ENCODE measurements at regions not wholly inside any gene's neighbourhood (a gene's known extent, or its start where the extent isn't known, plus 50 kb on each side); places are given as distances from the start of the nearest gene placed in this dataset.

DNA sequence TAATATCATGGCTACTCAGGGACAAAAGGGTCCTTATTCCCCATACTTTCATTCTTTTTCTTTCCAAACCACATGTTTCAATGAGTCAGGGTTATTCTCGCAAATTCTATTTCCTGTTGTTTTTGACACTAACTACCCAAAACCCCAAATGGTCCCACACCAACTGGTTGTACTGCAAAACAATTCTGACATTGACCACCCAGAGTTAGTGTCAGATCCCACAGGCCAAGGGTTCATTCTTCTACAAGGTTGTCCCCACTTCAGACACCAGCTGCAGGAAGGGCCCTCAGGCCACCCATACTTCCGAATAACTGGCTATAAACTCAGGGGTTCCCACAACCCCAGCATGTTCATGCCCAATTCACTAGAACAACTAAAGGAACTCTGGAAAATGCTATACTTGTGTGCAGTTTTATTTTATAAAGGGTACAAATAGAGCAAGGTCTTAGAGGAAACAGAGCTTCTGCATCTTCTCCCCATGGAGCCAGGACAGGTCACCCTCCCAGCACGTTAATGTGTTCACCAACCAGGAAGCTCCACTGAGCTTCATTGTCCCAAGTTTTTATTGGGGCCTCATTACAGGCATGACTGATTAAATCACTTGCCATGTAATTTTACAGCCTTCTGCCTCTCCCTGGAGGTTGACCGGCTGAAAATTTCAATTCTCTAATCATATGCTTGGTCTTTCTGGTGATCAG is 334.8 kb downstream of the DRD1 start:
- H3K9me3 ChIP-seq (ENCODE audit: control insufficient read depth, low read length), result no peaks in the 10 kb centered on the region
- H3K36me3 ChIP-seq (ENCODE audit: control insufficient read depth, insufficient read depth, low read length), result no peaks in the 10 kb centered on the region
- no peaks in the 10 kb centered on the region for H3K27me3 ChIP-seq (replicated peaks; ENCODE audit: control insufficient read depth, insufficient read depth, low read length, poor library complexity, severe bottlenecking)
- DNase-seq, result no peak
- H3K27ac ChIP-seq (ENCODE audit: insufficient read depth, low read length, poor library complexity, severe bottlenecking), result no peak overlapping the region
- no peak overlapping the region for H3K4me3 ChIP-seq (ENCODE audit: insufficient read depth, low read depth, low read length, poor library complexity, severe bottlenecking)
- H3K4me1 ChIP-seq (ENCODE audit: control insufficient read depth, insufficient read depth, low read length, poor library complexity, severe bottlenecking), result no peaks in the 10 kb centered on the region

DNA sequence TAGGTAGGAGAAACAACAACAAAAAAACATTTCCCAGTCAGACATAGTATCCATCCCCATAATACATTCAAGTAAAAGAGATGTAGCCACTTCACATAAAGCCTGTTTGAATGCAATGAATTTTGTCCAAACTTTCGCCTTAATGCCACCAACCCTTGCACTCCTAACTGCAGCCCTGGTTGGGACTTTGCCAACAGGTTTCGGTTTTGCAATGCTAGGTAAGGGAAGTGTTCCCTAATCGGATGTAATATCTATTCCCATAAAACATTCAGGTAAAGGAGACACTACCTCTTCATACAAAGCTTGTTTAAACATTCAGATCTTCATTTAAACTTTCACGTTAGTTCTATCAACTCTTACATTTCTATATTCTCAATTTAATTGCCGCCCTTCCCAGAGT is 336.1 kb downstream of the DRD1 start:
- no peak for DNase-seq
- H3K27ac ChIP-seq (ENCODE audit: insufficient read depth, low read length, poor library complexity, severe bottlenecking), result no peak overlapping the region
- H3K27me3 ChIP-seq (replicated peaks; ENCODE audit: control insufficient read depth, insufficient read depth, low read length, poor library complexity, severe bottlenecking), result no peaks in the 10 kb centered on the region
- H3K36me3 ChIP-seq (ENCODE audit: control insufficient read depth, insufficient read depth, low read length), result no peaks in the 10 kb centered on the region
- no peaks in the 10 kb centered on the region for H3K4me1 ChIP-seq (ENCODE audit: control insufficient read depth, insufficient read depth, low read length, poor library complexity, severe bottlenecking)
- no peak overlapping the region for H3K4me3 ChIP-seq (ENCODE audit: insufficient read depth, low read depth, low read length, poor library complexity, severe bottlenecking)
- no peaks in the 10 kb centered on the region for H3K9me3 ChIP-seq (ENCODE audit: control insufficient read depth, low read length)

DNA sequence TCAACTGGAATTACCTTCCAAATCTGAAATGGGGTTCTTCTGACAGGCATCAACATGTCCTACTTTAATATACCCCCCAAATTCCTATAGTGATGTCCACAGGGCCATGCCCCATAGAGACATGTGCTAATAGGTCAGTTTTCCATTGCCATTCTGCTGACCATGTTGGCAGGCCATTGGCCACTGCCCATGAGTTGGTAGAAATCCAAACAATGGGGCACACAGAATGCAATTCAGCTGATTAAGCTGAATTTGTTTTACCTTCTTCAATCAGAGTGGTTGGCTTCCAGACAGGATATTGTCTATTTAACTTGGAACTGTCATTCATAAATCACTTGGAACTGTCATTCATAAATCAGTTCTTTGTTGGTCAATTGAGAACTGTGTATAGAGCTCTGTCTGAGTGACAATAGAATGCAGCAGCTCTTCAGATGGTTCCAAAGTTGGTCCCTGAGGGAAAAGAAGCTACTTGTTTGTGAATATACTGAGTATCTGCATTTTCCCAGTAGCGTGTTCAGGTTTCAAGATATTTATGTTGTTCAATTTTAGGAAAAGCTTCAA is 336.9 kb downstream of the DRD1 start:
- Histone ChIP-seq H3K4me1 (ENCODE audit: control insufficient read depth, insufficient read depth, low read length, poor library complexity, severe bottlenecking) (no peaks in the 10 kb centered on the region), H3K27ac (ENCODE audit: insufficient read depth, low read length, poor library complexity, severe bottlenecking) (no peak overlapping the region), H3K36me3 (ENCODE audit: control insufficient read depth, insufficient read depth, low read length) (no peaks in the 10 kb centered on the region), H3K4me3 (ENCODE audit: insufficient read depth, low read depth, low read length, poor library complexity, severe bottlenecking) (no peak overlapping the region), H3K9me3 (ENCODE audit: control insufficient read depth, low read length) (no peaks in the 10 kb centered on the region), H3K27me3 (replicated peaks; ENCODE audit: control insufficient read depth, insufficient read depth, low read length, poor library complexity, severe bottlenecking) (no peaks in the 10 kb centered on the region)
- no peak for DNase-seq

DNA sequence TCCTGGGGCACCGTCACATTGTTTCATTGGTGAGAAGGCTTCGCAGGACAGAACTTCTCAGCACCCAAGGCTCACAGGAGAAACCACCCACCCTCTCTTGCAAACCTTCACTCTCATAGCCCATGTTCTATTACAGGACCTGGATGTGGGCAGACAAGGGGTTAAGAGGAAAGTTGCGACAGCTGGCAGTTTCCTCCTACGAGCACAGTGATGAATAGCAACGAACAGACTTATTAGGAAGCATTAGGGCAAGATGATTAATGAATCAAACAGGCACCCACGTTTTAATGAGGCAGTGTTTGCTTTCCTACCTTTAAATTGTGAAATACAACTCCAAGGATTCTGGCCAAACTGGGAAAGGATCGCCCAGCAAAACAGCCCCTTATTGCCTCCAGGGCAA is 339.3 kb downstream of the DRD1 start:
- Histone ChIP-seq H3K27ac (ENCODE audit: insufficient read depth, low read length, poor library complexity, severe bottlenecking) (no peak overlapping the region), H3K36me3 (ENCODE audit: control insufficient read depth, insufficient read depth, low read length) (no peaks in the 10 kb centered on the region), H3K27me3 (replicated peaks; ENCODE audit: control insufficient read depth, insufficient read depth, low read length, poor library complexity, severe bottlenecking) (no peaks in the 10 kb centered on the region), H3K4me3 (ENCODE audit: insufficient read depth, low read depth, low read length, poor library complexity, severe bottlenecking) (no peak overlapping the region), H3K4me1 (ENCODE audit: control insufficient read depth, insufficient read depth, low read length, poor library complexity, severe bottlenecking) (no peaks in the 10 kb centered on the region), H3K9me3 (ENCODE audit: control insufficient read depth, low read length) (no peaks in the 10 kb centered on the region)
- DNase-seq, result no peak

DNA sequence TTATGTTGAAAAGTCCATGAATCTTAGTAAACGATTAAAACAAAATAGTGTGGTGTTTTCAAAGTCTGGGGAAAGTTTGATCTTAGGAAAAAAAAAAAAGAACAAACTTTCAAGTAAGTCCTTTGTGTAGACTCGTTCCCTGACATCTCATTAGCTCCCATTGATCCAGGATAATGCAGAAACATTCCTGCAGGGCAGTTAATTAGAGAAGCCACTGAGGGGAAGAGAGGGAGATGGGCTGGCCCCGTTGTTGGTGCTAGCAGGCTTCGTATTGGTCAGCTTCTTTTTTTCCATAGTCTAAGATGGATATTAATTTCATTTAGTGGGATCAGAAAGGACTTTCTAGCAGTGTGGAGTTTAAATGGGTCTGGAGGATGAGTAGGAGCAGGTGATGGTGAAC is 340.2 kb downstream of the DRD1 start:
- Histone ChIP-seq H3K4me1 (ENCODE audit: control insufficient read depth, insufficient read depth, low read length, poor library complexity, severe bottlenecking) (no peaks in the 10 kb centered on the region), H3K4me3 (ENCODE audit: insufficient read depth, low read depth, low read length, poor library complexity, severe bottlenecking) (no peak overlapping the region), H3K9me3 (ENCODE audit: control insufficient read depth, low read length) (no peaks in the 10 kb centered on the region), H3K27me3 (replicated peaks; ENCODE audit: control insufficient read depth, insufficient read depth, low read length, poor library complexity, severe bottlenecking) (no peaks in the 10 kb centered on the region), H3K27ac (ENCODE audit: insufficient read depth, low read length, poor library complexity, severe bottlenecking) (no peak overlapping the region), H3K36me3 (ENCODE audit: control insufficient read depth, insufficient read depth, low read length) (no peaks in the 10 kb centered on the region)
- DNase-seq, result no peak

DNA sequence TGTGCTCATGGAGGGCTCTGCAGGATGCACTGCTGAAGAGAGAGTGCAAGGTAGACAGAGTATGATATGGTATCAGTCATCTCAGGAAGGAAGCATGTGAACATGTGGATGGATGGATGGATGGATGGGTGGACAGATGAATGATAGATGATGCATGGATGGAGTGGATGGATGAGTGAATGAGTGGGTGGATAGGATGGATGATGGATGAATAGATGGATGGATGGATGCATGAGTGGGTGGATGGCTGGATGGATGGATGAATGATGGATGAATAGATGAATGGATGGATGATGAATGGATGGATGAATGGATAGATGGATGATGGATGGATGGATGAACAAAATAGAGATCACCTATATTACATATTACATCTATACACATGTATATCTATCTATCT is 341.3 kb downstream of the DRD1 start:
- Histone ChIP-seq H3K36me3 (ENCODE audit: control insufficient read depth, insufficient read depth, low read length) (no peaks in the 10 kb centered on the region), H3K4me1 (ENCODE audit: control insufficient read depth, insufficient read depth, low read length, poor library complexity, severe bottlenecking) (no peaks in the 10 kb centered on the region), H3K27ac (ENCODE audit: insufficient read depth, low read length, poor library complexity, severe bottlenecking) (no peak overlapping the region), H3K4me3 (ENCODE audit: insufficient read depth, low read depth, low read length, poor library complexity, severe bottlenecking) (no peak overlapping the region), H3K27me3 (replicated peaks; ENCODE audit: control insufficient read depth, insufficient read depth, low read length, poor library complexity, severe bottlenecking) (no peaks in the 10 kb centered on the region), H3K9me3 (ENCODE audit: control insufficient read depth, low read length) (no peaks in the 10 kb centered on the region)
- no peak for DNase-seq

DNA sequence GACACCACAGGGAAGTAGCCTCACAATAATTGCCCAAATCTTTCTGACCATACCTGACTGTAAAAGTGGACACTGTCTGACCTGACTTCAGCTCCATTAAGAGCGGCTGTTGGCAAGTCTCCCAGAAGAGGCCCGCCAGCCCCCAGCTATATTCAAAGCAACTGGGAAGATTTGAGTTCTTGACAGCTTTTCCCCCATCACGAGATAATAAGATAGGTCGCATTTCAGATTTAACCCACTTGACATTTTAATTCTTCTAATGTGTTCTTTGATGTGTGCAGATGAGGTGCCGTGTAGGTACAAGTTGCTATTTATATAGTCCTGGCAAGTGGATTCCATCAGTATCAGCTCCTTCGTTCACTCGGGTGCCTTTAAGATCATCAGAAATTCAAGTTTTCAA is 345.7 kb downstream of the DRD1 start:
- Histone ChIP-seq H3K27me3 (replicated peaks; ENCODE audit: control insufficient read depth, insufficient read depth, low read length, poor library complexity, severe bottlenecking) (no peaks in the 10 kb centered on the region), H3K4me3 (ENCODE audit: insufficient read depth, low read depth, low read length, poor library complexity, severe bottlenecking) (no peak overlapping the region), H3K36me3 (ENCODE audit: control insufficient read depth, insufficient read depth, low read length) (no peaks in the 10 kb centered on the region), H3K4me1 (ENCODE audit: control insufficient read depth, insufficient read depth, low read length, poor library complexity, severe bottlenecking) (no peaks in the 10 kb centered on the region), H3K9me3 (ENCODE audit: control insufficient read depth, low read length) (no peaks in the 10 kb centered on the region), H3K27ac (ENCODE audit: insufficient read depth, low read length, poor library complexity, severe bottlenecking) (no peak overlapping the region)
- DNase-seq, result no peak

DNA sequence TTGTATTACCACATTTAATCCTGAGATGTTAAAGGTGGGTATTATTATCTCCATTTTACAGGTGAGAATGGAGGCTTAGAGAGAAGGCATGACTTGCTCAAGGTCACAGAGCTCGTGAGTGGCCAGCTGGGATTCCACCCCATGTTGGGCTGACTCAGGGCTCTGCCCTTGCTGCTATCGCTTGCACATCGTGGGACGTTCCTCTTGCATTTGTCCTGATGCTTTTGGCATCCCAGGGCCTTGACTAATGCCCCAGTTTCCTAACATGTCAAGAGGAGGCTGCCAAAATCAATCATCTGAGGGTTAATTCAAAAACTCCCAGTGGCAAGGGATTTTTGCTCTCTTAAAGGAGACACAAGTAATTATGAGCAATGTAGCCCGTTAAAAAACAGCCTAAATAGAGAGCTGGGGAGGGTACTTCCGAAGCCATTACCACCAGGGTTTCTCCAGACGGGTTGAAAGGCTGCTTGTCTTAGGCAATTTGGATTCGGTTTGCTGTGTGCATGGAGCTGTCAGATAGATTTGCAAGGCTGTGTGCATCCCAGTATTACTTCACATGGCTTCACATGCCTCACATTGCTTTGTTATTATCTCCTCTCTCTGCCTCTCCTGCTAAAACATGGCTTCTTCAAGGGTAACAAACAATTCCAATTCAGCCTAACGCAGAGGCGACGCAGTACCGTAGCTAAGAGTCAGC is 347.4 kb downstream of the DRD1 start:
- no peak for DNase-seq
- no peaks in the 10 kb centered on the region for H3K4me1 ChIP-seq (ENCODE audit: control insufficient read depth, insufficient read depth, low read length, poor library complexity, severe bottlenecking)
- H3K4me3 ChIP-seq (ENCODE audit: insufficient read depth, low read depth, low read length, poor library complexity, severe bottlenecking), result no peak overlapping the region
- H3K27me3 ChIP-seq (replicated peaks; ENCODE audit: control insufficient read depth, insufficient read depth, low read length, poor library complexity, severe bottlenecking), result no peaks in the 10 kb centered on the region
- no peaks in the 10 kb centered on the region for H3K9me3 ChIP-seq (ENCODE audit: control insufficient read depth, low read length)
- H3K36me3 ChIP-seq (ENCODE audit: control insufficient read depth, insufficient read depth, low read length), result no peaks in the 10 kb centered on the region
- no peak overlapping the region for H3K27ac ChIP-seq (ENCODE audit: insufficient read depth, low read length, poor library complexity, severe bottlenecking)

DNA sequence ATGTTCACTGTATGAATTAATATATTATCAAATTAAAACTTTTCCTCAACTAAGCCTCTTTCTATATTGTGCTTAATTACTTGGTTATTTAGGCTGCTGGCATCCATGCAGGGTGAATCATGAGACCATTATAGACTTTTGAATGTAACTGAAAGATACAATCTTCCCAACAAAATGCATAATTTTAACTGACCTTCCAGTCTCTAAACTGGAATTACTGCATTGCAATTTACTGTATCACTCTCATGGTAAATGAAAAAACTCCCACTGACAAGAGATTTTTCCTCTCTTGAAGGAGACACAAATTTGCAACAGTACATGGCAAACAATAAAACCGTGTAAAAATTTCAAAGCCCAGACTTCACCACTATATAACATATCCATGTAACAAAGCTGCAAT is 349.5 kb downstream of the DRD1 start:
- no peak overlapping the region for H3K4me3 ChIP-seq (ENCODE audit: insufficient read depth, low read depth, low read length, poor library complexity, severe bottlenecking)
- no peaks in the 10 kb centered on the region for H3K9me3 ChIP-seq (ENCODE audit: control insufficient read depth, low read length)
- H3K36me3 ChIP-seq (ENCODE audit: control insufficient read depth, insufficient read depth, low read length), result no peaks in the 10 kb centered on the region
- H3K27me3 ChIP-seq (replicated peaks; ENCODE audit: control insufficient read depth, insufficient read depth, low read length, poor library complexity, severe bottlenecking), result no peaks in the 10 kb centered on the region
- no peaks in the 10 kb centered on the region for H3K4me1 ChIP-seq (ENCODE audit: control insufficient read depth, insufficient read depth, low read length, poor library complexity, severe bottlenecking)
- no peak overlapping the region for H3K27ac ChIP-seq (ENCODE audit: insufficient read depth, low read length, poor library complexity, severe bottlenecking)
- DNase-seq, result no peak

DNA sequence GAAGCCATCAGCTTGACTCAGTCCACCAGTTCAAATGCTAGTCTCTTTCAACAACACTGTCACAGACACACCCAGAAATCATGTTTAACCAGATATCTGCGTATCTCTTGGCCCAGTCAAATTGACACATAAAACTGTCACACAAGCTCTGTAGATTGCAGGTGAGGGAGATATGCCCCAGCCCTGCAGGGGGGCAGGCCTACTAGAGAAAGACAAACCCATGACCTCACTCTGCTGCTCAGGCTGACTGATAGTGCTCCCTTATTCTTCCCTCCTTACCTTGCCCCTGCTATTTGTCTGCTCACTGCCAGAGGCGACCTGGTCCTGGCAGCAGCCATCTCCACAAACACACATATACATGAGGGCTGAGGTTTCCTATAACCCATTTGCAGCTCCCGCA is 351.3 kb downstream of the DRD1 start:
- no peaks in the 10 kb centered on the region for H3K4me1 ChIP-seq (ENCODE audit: control insufficient read depth, insufficient read depth, low read length, poor library complexity, severe bottlenecking)
- DNase-seq, result no peak
- H3K36me3 ChIP-seq (ENCODE audit: control insufficient read depth, insufficient read depth, low read length), result no peaks in the 10 kb centered on the region
- H3K27me3 ChIP-seq (replicated peaks; ENCODE audit: control insufficient read depth, insufficient read depth, low read length, poor library complexity, severe bottlenecking), result no peaks in the 10 kb centered on the region
- no peak overlapping the region for H3K4me3 ChIP-seq (ENCODE audit: insufficient read depth, low read depth, low read length, poor library complexity, severe bottlenecking)
- no peak overlapping the region for H3K27ac ChIP-seq (ENCODE audit: insufficient read depth, low read length, poor library complexity, severe bottlenecking)
- H3K9me3 ChIP-seq (ENCODE audit: control insufficient read depth, low read length), result no peaks in the 10 kb centered on the region

Measured in effector memory CD4-positive, alpha-beta T cell (primary cell).